WERI-Rb-1 (cell line): ENCODE measurements at regions not wholly inside any gene's neighbourhood (a gene's known extent, or its start where the extent isn't known, plus 50 kb on each side); places are given as distances from the start of the nearest gene placed in this dataset.

ENCODE experiments used
- DNase-seq: peaks from one replicate; pipeline ENCODE4 v3.0.0-alpha.2; 2020
- H3K27ac ChIP-seq: fragments of 250-450 bp; sonication (Bioruptor Pico); 2 replicates; pipeline ENCODE4 v1.5.1; 2020; ENCODE audit warnings: mild to moderate bottlenecking, moderate library complexity
- H3K27me3 ChIP-seq: fragments of 250-450 bp; sonication (Bioruptor Pico); 2 replicates; pipeline ENCODE4 v1.5.1; 2021; ENCODE audit warnings: mild to moderate bottlenecking, low read depth, moderate library complexity; ENCODE audit not compliant: insufficient read depth, severe bottlenecking
- H3K36me3 ChIP-seq: fragments of 250-450 bp; sonication (Bioruptor Pico); 2 replicates; pipeline ENCODE4 v1.5.1; 2020; ENCODE audit warnings: mild to moderate bottlenecking, moderate library complexity
- H3K4me3 ChIP-seq: 2 replicates; pipeline ENCODE4 v1.5.1; 2011; ENCODE audit warnings: low read depth, mild to moderate bottlenecking, control low read depth, low read length
- H3K9me3 ChIP-seq: fragments of 250-450 bp; sonication (Bioruptor Pico); 2 replicates; pipeline ENCODE4 v1.5.1; 2021; ENCODE audit warnings: mild to moderate bottlenecking, moderate library complexity; ENCODE audit not compliant: severe bottlenecking
- CTCF ChIP-seq: IDR thresholded peaks from 2 replicates; pipeline ENCODE4 v1.5.1; 2011; ENCODE audit warnings: low read depth, mild to moderate bottlenecking, control low read depth, inconsistent platforms, low read length

DNA sequence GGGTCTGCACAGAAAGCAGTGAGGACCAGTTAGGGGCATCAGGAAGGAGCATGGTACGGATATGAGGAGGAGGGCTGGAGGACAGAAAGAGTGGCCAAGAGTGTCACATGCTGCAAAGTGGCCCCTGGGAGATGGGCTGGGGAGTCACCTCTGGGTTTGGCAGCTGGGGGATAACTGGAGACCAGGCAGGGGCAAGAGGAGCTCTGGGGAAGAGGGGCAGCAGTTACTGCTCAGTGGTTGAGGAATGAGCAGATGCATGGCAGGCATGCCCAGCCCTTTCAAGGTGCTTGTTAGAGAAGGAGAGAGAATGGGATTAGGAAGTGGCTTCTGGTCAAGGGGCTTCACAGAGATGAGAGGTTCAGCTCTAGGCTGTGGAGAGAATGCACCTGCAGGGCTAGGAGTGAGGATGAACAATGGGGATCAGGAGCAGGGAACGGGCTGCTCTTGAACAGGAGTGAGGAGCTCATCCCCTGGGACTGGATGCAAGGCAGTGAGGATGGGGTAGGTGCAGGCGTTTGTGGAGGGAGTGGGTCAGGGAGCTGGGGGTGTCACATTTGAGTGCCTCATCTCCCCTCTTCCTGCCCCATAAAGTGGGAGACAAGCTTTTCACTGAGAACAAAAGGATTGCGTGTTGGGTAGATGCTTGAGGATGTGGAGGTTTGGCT is 127.5 kb downstream of the PAPOLA start:
- no peaks in the 10 kb centered on the region for H3K36me3 ChIP-seq
- no peaks in the 10 kb centered on the region for H3K9me3 ChIP-seq
- DNase-seq, result no peak
- TF ChIP-seq CTCF, result no peak
- H3K27ac ChIP-seq, result no peak overlapping the region
- H3K27me3 ChIP-seq, result no peaks in the 10 kb centered on the region
- H3K4me3 ChIP-seq, result no peak overlapping the region

DNA sequence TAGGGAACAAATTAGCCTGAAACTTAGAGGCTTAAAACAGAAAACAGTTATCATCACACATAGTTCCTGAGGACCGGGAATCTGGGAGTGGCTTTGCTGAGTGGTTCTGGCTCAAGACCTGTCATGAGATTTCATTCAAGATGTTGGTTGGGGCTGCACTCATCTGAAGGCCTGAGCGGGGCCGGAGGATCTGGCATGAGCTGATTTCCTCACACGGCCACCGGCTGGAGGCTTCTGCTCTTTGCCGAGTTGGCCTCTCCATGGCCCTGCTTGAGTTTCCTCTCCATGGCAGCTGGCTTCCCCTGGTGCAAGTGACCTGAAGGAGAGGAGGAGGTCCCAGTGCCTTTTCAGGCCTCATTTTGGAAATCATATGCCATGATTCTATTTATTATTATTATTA is 128.1 kb downstream of the PAPOLA start:
- H3K27me3 ChIP-seq, result no peaks in the 10 kb centered on the region
- no peak overlapping the region for H3K4me3 ChIP-seq
- no peak overlapping the region for H3K27ac ChIP-seq
- no peaks in the 10 kb centered on the region for H3K36me3 ChIP-seq
- H3K9me3 ChIP-seq, result no peaks in the 10 kb centered on the region
- no peak for TF ChIP-seq CTCF
- DNase-seq, result no peak

- Histone ChIP-seq H3K27me3 (no peaks in the 10 kb centered on the region), H3K4me3 (no peak overlapping the region), H3K9me3 (no peaks in the 10 kb centered on the region), H3K27ac (no peak overlapping the region), H3K36me3 (no peaks in the 10 kb centered on the region)
- DNase-seq, result no peak
- no peak for TF ChIP-seq CTCF
Measured at GRCh38 chr14:96631030-96631429, 128.8 kb downstream of the PAPOLA start.

GRCh38 chr14:96631621-96632362 is 129.6 kb downstream of the PAPOLA start:
- no peak for TF ChIP-seq CTCF
- Histone ChIP-seq H3K9me3 (no peaks in the 10 kb centered on the region), H3K4me3 (no peak overlapping the region), H3K36me3 (no peaks in the 10 kb centered on the region), H3K27me3 (no peaks in the 10 kb centered on the region), H3K27ac (no peak overlapping the region)
- no peak for DNase-seq

GRCh38 chr14:96632363-96632758 is 130.2 kb downstream of the PAPOLA start:
- no peak for DNase-seq
- H3K9me3 ChIP-seq, result no peaks in the 10 kb centered on the region
- H3K27ac ChIP-seq, result no peak overlapping the region
- no peak overlapping the region for H3K4me3 ChIP-seq
- no peaks in the 10 kb centered on the region for H3K36me3 ChIP-seq
- H3K27me3 ChIP-seq, result no peaks in the 10 kb centered on the region
- TF ChIP-seq CTCF, result no peak
